A549 (cell line): ENCODE measurements at regions not wholly inside any gene's neighbourhood (a gene's known extent, or its start where the extent isn't known, plus 50 kb on each side); places are given as distances from the start of the nearest gene placed in this dataset.

Experiments
- ATAC-seq, 2 experiments: fragments of 200-7000 bp in 1 of 2; fragments of >200 bp in 1 of 2; cut with Nextera tagmentation in 1 of 2; cut with Tn5 transposase in 1 of 2; 3 replicates each; pipeline versions ENCODE4 v1.8.0 to v1.9.1; 2018 to 2020; ENCODE audit warnings: mild to moderate bottlenecking in 1 of 2, moderate library complexity in 1 of 2
- CTCF ChIA-PET: fragments of 300-600 bp; sonication (Branson Sonifier 250); formaldehyde crosslinking; extraction: SDS; loops from one replicate; lab custom pipeline; 2021; ENCODE audit warnings: antibody characterized with exemption, inconsistent platforms; lab: Yijun Ruan, JAX
- POLR2A ChIA-PET: fragments of 350-600 bp; formaldehyde crosslinking; extraction: SDS; loops from one replicate; lab custom pipeline; 2021; ENCODE audit warnings: antibody characterized with exemption, inconsistent platforms; lab: Yijun Ruan, JAX
- DNase-seq, 2 experiments: peaks; one replicate each; pipeline versions ENCODE4 v3.0.0 to v3.0.0-alpha.2; 2011 to 2016; ENCODE audit warnings: low read depth in 1 of 2, low spot score in 1 of 2
- FAIRE-seq: peaks from 2 replicates; lab custom pipeline; 2011; peaks lifted over from hg19 to GRCh38; lab: Jason Lieb, UNC
- H3K27ac ChIP-seq, 2 experiments: fragments of >200 bp; sonication (Bioruptor Twin); formaldehyde crosslinking; 3 replicates each; pipeline ENCODE4 v1.5.1; 2016 to 2017
- H3K4me1 ChIP-seq: fragments of >200 bp; sonication (Bioruptor Twin); formaldehyde crosslinking; 3 replicates; pipeline ENCODE4 v1.6.1; 2016
- H3K4me2 ChIP-seq: fragments of >200 bp; sonication (Bioruptor Twin); formaldehyde crosslinking; 3 replicates; pipeline ENCODE4 v1.6.1; 2016
- H3K4me3 ChIP-seq: fragments of >200 bp; sonication (Bioruptor Twin); formaldehyde crosslinking; 3 replicates; pipeline ENCODE4 v1.5.1; 2016
- H3K9me3 ChIP-seq: fragments of >200 bp; sonication (Bioruptor Twin); formaldehyde crosslinking; 3 replicates; pipeline ENCODE4 v1.6.1; 2016
- BHLHE40 ChIP-seq: IDR thresholded peaks from 2 replicates; pipeline ENCODE4 v1.6.1; 2012; ENCODE audit warnings: low read depth, low read length, inconsistent platforms
- CEBPB ChIP-seq, 2 experiments: fragments of >200 bp in 1 of 2; sonication (Bioruptor Twin) in 1 of 2; formaldehyde crosslinking in 1 of 2; IDR thresholded peaks; 2 replicates each; pipeline ENCODE4 v1.6.1; 2012 to 2016
- EHF ChIP-seq: fragments of 250-450 bp; sonication (Bioruptor Pico); IDR thresholded peaks from 2 replicates; pipeline ENCODE4 v1.5.0; 2020; ENCODE audit warnings: mild to moderate bottlenecking
- ELK1 ChIP-seq: fragments of 150-350 bp; IDR thresholded peaks from 2 replicates; pipeline ENCODE4 v1.6.1; 2014; ENCODE audit warnings: low read depth, mild to moderate bottlenecking, low read length
- EP300 ChIP-seq, 2 experiments: fragments of >200 bp; sonication (Bioruptor Twin); formaldehyde crosslinking; IDR thresholded peaks; 2 replicates in 1 of 2; 3 replicates in 1 of 2; pipeline ENCODE4 v1.6.1; 2016 to 2017
- ESRRA ChIP-seq: fragments of 150-350 bp; IDR thresholded peaks from 2 replicates; pipeline ENCODE4 v1.6.1; 2014; ENCODE audit warnings: mild to moderate bottlenecking, low read length, borderline replicate concordance
- FOSB ChIP-seq: fragments of 250-450 bp; sonication (Bioruptor Pico); IDR thresholded peaks from 2 replicates; pipeline ENCODE4 v1.5.0; 2020; ENCODE audit warnings: mild to moderate bottlenecking, moderate library complexity
- FOXS1 ChIP-seq: fragments of 250-450 bp; sonication (Bioruptor Pico); IDR thresholded peaks from 2 replicates; pipeline ENCODE4 v1.5.0; 2020; ENCODE audit warnings: mild to moderate bottlenecking, moderate library complexity
- HDAC2 ChIP-seq: fragments of 200-600 bp; sonication (generic); IDR thresholded peaks from 2 replicates; pipeline ENCODE4 v1.6.1; 2016
- HOXA7 ChIP-seq: fragments of 250-450 bp; sonication (Bioruptor Pico); IDR thresholded peaks from 2 replicates; pipeline ENCODE4 v1.5.0; 2020; ENCODE audit warnings: mild to moderate bottlenecking, moderate library complexity
- HOXB13 ChIP-seq: fragments of 250-450 bp; sonication (Bioruptor Pico); IDR thresholded peaks from 2 replicates; pipeline ENCODE4 v1.5.0; 2020; ENCODE audit warnings: low read depth, mild to moderate bottlenecking, moderate library complexity
- HOXB5 ChIP-seq: fragments of 250-450 bp; sonication (Bioruptor Pico); IDR thresholded peaks from 2 replicates; pipeline ENCODE4 v1.5.0; 2020; ENCODE audit warnings: mild to moderate bottlenecking, moderate library complexity
- JUN ChIP-seq, 2 experiments: fragments of >200 bp; sonication (Bioruptor Twin); formaldehyde crosslinking; IDR thresholded peaks; 2 replicates in 1 of 2; 3 replicates in 1 of 2; pipeline ENCODE4 v1.6.1; 2016 to 2017
- JUNB ChIP-seq: fragments of >200 bp; sonication (Bioruptor Twin); formaldehyde crosslinking; IDR thresholded peaks from 2 replicates; pipeline ENCODE4 v1.6.1; 2016
- MAX ChIP-seq: IDR thresholded peaks from 2 replicates; pipeline ENCODE4 v1.6.1; 2012
- NFE2L2 ChIP-seq: fragments of 150-350 bp; conservative IDR thresholded peaks from 2 replicates; pipeline ENCODE4 v1.6.1; 2014; ENCODE audit warnings: low read length
- NR3C1 ChIP-seq: fragments of >200 bp; sonication (Bioruptor Twin); formaldehyde crosslinking; IDR thresholded peaks from 3 replicates; pipeline ENCODE4 v1.6.1; 2017
- RARB ChIP-seq: fragments of 250-450 bp; sonication (Bioruptor Pico); IDR thresholded peaks from 2 replicates; pipeline ENCODE4 v1.8.0; 2021; ENCODE audit warnings: mild to moderate bottlenecking, moderate library complexity
- SREBF2 ChIP-seq: fragments of 450-650 bp; IDR thresholded peaks from 2 replicates; pipeline ENCODE4 v1.6.1; 2014; ENCODE audit warnings: mild to moderate bottlenecking, moderate library complexity
- TP53 ChIP-seq: fragments of 250-450 bp; sonication (Bioruptor Pico); IDR thresholded peaks from 2 replicates; pipeline ENCODE4 v1.5.0; 2021; ENCODE audit warnings: mild to moderate bottlenecking, moderate library complexity
- ZC3H11A ChIP-seq: fragments of 450-650 bp; IDR thresholded peaks from 2 replicates; pipeline ENCODE4 v1.6.1; 2014; ENCODE audit warnings: antibody characterized with exemption, mild to moderate bottlenecking
- ZFP36 ChIP-seq: fragments of 450-650 bp; IDR thresholded peaks from 2 replicates; pipeline ENCODE4 v1.6.1; 2014; ENCODE audit warnings: borderline replicate concordance; ENCODE audit not compliant: partially characterized antibody
- ZNF302 ChIP-seq: fragments of 250-450 bp; sonication (Bioruptor Pico); IDR thresholded peaks from 2 replicates; pipeline ENCODE4 v1.9.0; 2021; ENCODE audit warnings: inconsistent platforms, mild to moderate bottlenecking, moderate library complexity
- ZSCAN20 ChIP-seq: fragments of 250-450 bp; sonication (Bioruptor Pico); IDR thresholded peaks from 2 replicates; pipeline ENCODE4 v1.8.0; 2022; ENCODE audit warnings: mild to moderate bottlenecking, moderate library complexity
- WGBS: methylation state at CpG from one replicate; pipeline ENCODE4 v1.1.6; 2017; ENCODE audit errors: missing lambda C conversion rate; 5-methylcytosine and 5-hydroxymethylcytosine counted together
- TF ChIP-seq, protein P1 (sequence below): IDR thresholded peaks from 2 replicates; pipeline ENCODE4 v1.6.1; 2012
- TF ChIP-seq, protein P2 (sequence below): fragments of >200 bp; sonication (Bioruptor Twin); formaldehyde crosslinking; IDR thresholded peaks from 3 replicates; pipeline ENCODE4 v1.5.1; 2016
- TF ChIP-seq, protein P3 (sequence below): fragments of >200 bp; sonication (Bioruptor Twin); formaldehyde crosslinking; IDR thresholded peaks from 3 replicates; pipeline ENCODE4 v1.6.1; 2016
- TF ChIP-seq, protein P4 (sequence below): fragments of 250-450 bp; sonication (Bioruptor Pico); IDR thresholded peaks from 2 replicates; pipeline ENCODE4 v1.5.0; 2021; ENCODE audit warnings: mild to moderate bottlenecking, moderate library complexity, borderline replicate concordance

DNA sequence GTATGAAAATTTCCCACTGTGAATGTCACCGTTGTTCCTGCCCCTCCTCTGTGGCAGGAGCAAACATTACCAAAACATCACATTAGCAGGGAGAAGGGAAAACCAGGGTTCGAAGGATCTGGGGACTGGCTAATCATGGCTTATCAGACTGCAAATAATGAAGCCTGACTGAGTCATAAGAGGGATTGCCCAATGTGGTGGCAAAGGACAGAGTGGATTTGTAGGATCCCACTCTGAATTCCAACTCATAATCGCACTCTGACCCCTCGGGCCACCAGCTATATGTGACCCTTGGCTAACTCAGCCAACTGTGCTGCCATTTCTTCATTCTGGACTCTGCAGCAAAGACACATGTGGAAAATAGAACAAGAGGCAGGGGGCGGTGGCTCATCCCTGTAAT, 347.3 kb upstream of the AUTS2 start (continued):
- TF ChIP-seq TP53: no peak
- TF ChIP-seq RARB (CRISPR knock-in tag): no peak
- TF ChIP-seq MAX: no peak
- no peak for TF ChIP-seq EHF (CRISPR knock-in tag)
- no peak for TF ChIP-seq ZFP36
- no peak for TF ChIP-seq JUN (IDR thresholded peaks at IDR 0.05)

DNA sequence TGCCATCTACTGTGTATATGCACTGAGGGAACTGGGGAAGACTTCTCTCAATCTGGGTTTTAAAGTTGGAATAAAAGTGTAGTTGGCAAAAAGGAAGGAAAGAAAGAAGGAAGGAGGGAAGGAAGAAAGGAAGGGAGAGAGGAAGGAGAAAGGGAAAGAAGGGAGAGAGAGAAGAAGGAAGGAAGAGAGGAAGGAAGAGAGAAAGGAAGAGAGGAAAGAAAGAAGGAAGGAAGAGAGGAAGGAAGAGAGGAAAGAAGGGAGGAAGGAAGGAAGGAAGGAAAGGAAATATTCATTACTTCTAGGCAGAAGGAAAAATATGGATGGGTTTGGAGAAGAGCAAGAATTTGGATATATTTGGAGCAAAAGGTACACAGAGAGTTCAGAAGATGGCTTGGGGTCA, 343.6 kb upstream of the AUTS2 start:
- Histone ChIP-seq H3K27ac (no peak overlapping the region), H3K4me1 (no peaks in the 10 kb centered on the region), H3K4me3 (no peak overlapping the region), H3K4me2 (no peak overlapping the region), H3K9me3 (no peaks in the 10 kb centered on the region)
- DNase-seq (no peak), FAIRE-seq (no peak), ATAC-seq (no peak)
- ChIA-PET CTCF (no interaction called here), POLR2A (no interaction called here)
- no peak for TF ChIP-seq HOXB5
- no peak for TF ChIP-seq BHLHE40
- no peak for TF ChIP-seq HOXA7
- no peak for TF ChIP-seq CEBPB (IDR thresholded peaks at IDR 0.05)
- no peak for TF ChIP-seq NFE2L2
- TF ChIP-seq MAX: no peak
- TF ChIP-seq ZC3H11A: no peak
- TF ChIP-seq ELK1: no peak
- TF ChIP-seq HOXB13 (CRISPR knock-in tag): no peak
- no peak for TF ChIP-seq ZSCAN20 (CRISPR knock-in tag)
- no peak for TF ChIP-seq TP53
- no peak for TF ChIP-seq ESRRA
- TF ChIP-seq FOXS1: no peak
- TF ChIP-seq, protein P1, sequence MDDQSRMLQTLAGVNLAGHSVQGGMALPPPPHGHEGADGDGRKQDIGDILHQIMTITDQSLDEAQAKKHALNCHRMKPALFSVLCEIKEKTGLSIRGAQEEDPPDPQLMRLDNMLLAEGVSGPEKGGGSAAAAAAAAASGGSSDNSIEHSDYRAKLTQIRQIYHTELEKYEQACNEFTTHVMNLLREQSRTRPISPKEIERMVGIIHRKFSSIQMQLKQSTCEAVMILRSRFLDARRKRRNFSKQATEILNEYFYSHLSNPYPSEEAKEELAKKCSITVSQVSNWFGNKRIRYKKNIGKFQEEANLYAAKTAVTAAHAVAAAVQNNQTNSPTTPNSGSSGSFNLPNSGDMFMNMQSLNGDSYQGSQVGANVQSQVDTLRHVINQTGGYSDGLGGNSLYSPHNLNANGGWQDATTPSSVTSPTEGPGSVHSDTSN: no peak
- no peak for TF ChIP-seq ZNF302 (CRISPR knock-in tag)
- TF ChIP-seq, protein P2, sequence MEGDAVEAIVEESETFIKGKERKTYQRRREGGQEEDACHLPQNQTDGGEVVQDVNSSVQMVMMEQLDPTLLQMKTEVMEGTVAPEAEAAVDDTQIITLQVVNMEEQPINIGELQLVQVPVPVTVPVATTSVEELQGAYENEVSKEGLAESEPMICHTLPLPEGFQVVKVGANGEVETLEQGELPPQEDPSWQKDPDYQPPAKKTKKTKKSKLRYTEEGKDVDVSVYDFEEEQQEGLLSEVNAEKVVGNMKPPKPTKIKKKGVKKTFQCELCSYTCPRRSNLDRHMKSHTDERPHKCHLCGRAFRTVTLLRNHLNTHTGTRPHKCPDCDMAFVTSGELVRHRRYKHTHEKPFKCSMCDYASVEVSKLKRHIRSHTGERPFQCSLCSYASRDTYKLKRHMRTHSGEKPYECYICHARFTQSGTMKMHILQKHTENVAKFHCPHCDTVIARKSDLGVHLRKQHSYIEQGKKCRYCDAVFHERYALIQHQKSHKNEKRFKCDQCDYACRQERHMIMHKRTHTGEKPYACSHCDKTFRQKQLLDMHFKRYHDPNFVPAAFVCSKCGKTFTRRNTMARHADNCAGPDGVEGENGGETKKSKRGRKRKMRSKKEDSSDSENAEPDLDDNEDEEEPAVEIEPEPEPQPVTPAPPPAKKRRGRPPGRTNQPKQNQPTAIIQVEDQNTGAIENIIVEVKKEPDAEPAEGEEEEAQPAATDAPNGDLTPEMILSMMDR: no peak
- TF ChIP-seq, protein P3, sequence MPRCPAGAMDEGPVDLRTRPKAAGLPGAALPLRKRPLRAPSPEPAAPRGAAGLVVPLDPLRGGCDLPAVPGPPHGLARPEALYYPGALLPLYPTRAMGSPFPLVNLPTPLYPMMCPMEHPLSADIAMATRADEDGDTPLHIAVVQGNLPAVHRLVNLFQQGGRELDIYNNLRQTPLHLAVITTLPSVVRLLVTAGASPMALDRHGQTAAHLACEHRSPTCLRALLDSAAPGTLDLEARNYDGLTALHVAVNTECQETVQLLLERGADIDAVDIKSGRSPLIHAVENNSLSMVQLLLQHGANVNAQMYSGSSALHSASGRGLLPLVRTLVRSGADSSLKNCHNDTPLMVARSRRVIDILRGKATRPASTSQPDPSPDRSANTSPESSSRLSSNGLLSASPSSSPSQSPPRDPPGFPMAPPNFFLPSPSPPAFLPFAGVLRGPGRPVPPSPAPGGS: no peak
- no peak for TF ChIP-seq JUNB
- no peak for TF ChIP-seq SREBF2

- WGBS: 53% methylated on average over 12 of the region's 12 CpGs
- ATAC-seq: 0 out of 6 replicates have a peak, but pooled peaks of 1 of the 2 experiments have one; percentile 13
- ChIA-PET POLR2A (no interaction called here), CTCF (no interaction called here)
- no peak for FAIRE-seq
- TF ChIP-seq EP300 (IDR thresholded peaks at IDR 0.05) (peak in 1 of 2 experiments; percentile 46; a peak in 1 of 5 replicates), FOSB (CRISPR knock-in tag) (no peak), HDAC2 (no peak), HOXB5 (no peak), NR3C1 (no peak), ZNF302 (CRISPR knock-in tag) (no peak)
- TF ChIP-seq, protein P4, sequence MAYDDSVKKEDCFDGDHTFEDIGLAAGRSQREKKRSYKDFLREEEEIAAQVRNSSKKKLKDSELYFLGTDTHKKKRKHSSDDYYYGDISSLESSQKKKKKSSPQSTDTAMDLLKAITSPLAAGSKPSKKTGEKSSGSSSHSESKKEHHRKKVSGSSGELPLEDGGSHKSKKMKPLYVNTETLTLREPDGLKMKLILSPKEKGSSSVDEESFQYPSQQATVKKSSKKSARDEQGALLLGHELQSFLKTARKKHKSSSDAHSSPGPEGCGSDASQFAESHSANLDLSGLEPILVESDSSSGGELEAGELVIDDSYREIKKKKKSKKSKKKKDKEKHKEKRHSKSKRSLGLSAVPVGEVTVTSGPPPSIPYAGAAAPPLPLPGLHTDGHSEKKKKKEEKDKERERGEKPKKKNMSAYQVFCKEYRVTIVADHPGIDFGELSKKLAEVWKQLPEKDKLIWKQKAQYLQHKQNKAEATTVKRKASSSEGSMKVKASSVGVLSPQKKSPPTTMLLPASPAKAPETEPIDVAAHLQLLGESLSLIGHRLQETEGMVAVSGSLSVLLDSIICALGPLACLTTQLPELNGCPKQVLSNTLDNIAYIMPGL: no peak
- H3K4me2 ChIP-seq: no peak overlapping the region
- peak in 1 of 2 experiments; percentile 6 for DNase-seq
- no peaks in the 10 kb centered on the region for H3K4me1 ChIP-seq
- no peaks in the 10 kb centered on the region for H3K9me3 ChIP-seq
- H3K27ac ChIP-seq: no peak overlapping the region
- H3K4me3 ChIP-seq: no peak overlapping the region
Observed at GRCh38 chr7:69256634-69257081, 341.6 kb upstream of the AUTS2 start.
